ENCODE measurements at regions not wholly inside any gene's neighbourhood (a gene's known extent, or its start where the extent isn't known, plus 50 kb on each side); places are given as distances from the start of the nearest gene placed in this dataset.

- TF ChIP-seq, protein P1, sequence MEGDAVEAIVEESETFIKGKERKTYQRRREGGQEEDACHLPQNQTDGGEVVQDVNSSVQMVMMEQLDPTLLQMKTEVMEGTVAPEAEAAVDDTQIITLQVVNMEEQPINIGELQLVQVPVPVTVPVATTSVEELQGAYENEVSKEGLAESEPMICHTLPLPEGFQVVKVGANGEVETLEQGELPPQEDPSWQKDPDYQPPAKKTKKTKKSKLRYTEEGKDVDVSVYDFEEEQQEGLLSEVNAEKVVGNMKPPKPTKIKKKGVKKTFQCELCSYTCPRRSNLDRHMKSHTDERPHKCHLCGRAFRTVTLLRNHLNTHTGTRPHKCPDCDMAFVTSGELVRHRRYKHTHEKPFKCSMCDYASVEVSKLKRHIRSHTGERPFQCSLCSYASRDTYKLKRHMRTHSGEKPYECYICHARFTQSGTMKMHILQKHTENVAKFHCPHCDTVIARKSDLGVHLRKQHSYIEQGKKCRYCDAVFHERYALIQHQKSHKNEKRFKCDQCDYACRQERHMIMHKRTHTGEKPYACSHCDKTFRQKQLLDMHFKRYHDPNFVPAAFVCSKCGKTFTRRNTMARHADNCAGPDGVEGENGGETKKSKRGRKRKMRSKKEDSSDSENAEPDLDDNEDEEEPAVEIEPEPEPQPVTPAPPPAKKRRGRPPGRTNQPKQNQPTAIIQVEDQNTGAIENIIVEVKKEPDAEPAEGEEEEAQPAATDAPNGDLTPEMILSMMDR (IDR thresholded peaks at IDR 0.05): no peak
- no peak for DNase-seq
- no peaks in the 10 kb centered on the region for H3K9me3 ChIP-seq
- H3K4me3 ChIP-seq: no peak overlapping the region
- H3K27me3 ChIP-seq (ENCODE audit: insufficient read depth in 3 of 3, low read length in 2 of 3): no peaks in the 10 kb centered on the region
- 7 to 10% (median 8%) methylated on average over 2 of the region's 2 CpGs for WGBS, 3 donors
- H3K27ac ChIP-seq: no peak overlapping the region
- H3K36me3 ChIP-seq (ENCODE audit: insufficient read depth in 1 of 2, low read depth in 1 of 2): no peaks in the 10 kb centered on the region
- H3K4me1 ChIP-seq: no peaks in the 10 kb centered on the region
- ATAC-seq: no peak
- intact Hi-C loops (cut with DNase I): no loop called here
These were observed 793.9 kb upstream of the EPHA7 start for GRCh38 chr6:94213226-94213625.

GRCh38 chr6:94196891-94197290 lies 777.5 kb upstream of the EPHA7 start:
- TF ChIP-seq, protein P1 (IDR thresholded peaks at IDR 0.05): no peak
- ATAC-seq: no peak
- intact Hi-C loops (cut with DNase I): no loop called here

DNA sequence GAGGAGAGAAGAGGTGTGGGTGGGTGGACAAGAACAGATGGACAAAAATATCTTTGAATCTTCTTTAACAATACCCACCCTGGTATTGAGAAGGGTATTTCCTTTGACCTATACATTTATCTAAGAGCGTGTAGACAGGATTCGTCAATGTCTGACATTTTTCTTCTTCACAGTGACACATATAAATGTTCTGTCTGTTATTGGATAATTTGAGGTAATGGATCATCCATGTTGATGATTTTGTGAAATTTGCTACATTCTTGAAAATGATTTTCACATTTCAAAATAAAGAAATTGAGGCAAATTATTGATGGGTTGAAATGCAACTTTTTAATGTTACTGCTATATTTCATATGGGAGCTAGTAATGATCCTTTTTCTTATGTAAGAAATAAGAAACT lies 770.7 kb upstream of the EPHA7 start:
- Histone ChIP-seq H3K27me3 (ENCODE audit: insufficient read depth in 3 of 3, low read length in 2 of 3) (no peaks in the 10 kb centered on the region), H3K9me3 (no peaks in the 10 kb centered on the region), H3K36me3 (ENCODE audit: insufficient read depth in 1 of 2, low read depth in 1 of 2) (no peaks in the 10 kb centered on the region), H3K4me1 (no peaks in the 10 kb centered on the region), H3K4me3 (no peak overlapping the region), H3K27ac (no peak overlapping the region)
- DNase-seq: no peak
- TF ChIP-seq, protein P1 (IDR thresholded peaks at IDR 0.05): no peak
- intact Hi-C loops (cut with DNase I): no loop called here
- ATAC-seq: no peak
- WGBS, 3 donors: 84 to 94% (median 90%) methylated on average over 2 of the region's 2 CpGs

More at GRCh38 chr6:94196891-94197290, 777.5 kb upstream of the EPHA7 start:
- H3K27me3 ChIP-seq (ENCODE audit: insufficient read depth in 3 of 3, low read length in 2 of 3): no peaks in the 10 kb centered on the region
- no peaks in the 10 kb centered on the region for H3K4me1 ChIP-seq
- DNase-seq: no peak
- no peaks in the 10 kb centered on the region for H3K36me3 ChIP-seq (ENCODE audit: insufficient read depth in 1 of 2, low read depth in 1 of 2)
- no peaks in the 10 kb centered on the region for H3K9me3 ChIP-seq
- 62 to 72% (median 64%) methylated on average over 5 of the region's 5 CpGs for WGBS, 3 donors
- H3K4me3 ChIP-seq: no peak overlapping the region
- no peak overlapping the region for H3K27ac ChIP-seq

- DNase-seq (no peak), ATAC-seq (no peak)
- 96 to 100% (median 97%) methylated on average over 2 of the region's 2 CpGs for WGBS, 3 donors
- Histone ChIP-seq H3K4me3 (no peak overlapping the region), H3K36me3 (ENCODE audit: insufficient read depth in 1 of 2, low read depth in 1 of 2) (no peaks in the 10 kb centered on the region), H3K4me1 (no peaks in the 10 kb centered on the region), H3K9me3 (no peaks in the 10 kb centered on the region), H3K27ac (no peak overlapping the region), H3K27me3 (ENCODE audit: insufficient read depth in 3 of 3, low read length in 2 of 3) (no peaks in the 10 kb centered on the region)
- TF ChIP-seq, protein P1 (IDR thresholded peaks at IDR 0.05): no peak
- intact Hi-C loops (cut with DNase I): no loop called here
These were observed 765.5 kb upstream of the EPHA7 start for GRCh38 chr6:94184666-94185464.

DNA sequence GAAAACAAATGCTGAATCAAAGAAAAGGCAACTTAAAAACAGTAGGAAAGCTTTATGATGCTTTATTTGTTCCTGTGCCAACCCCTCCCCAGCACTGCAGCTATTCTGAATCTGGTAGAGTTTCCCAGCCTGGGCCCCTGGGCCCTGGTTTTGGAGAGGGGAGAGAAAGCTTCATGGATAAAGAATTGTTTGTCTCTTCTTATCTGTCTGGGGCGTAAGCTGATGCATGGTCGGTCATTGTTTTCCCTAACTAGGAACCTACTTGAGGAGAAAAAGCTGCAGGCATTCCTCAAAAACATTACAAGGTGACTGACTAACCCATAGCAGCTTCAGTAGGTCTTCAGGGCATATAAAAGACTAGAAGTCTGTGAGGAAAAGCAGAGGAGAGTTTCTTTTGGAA lies 758.1 kb upstream of the EPHA7 start:
- 55 to 56% (median 55%) methylated on average over 2 of the region's 2 CpGs for WGBS, 3 donors
- Histone ChIP-seq H3K9me3 (no peaks in the 10 kb centered on the region), H3K4me1 (no peaks in the 10 kb centered on the region), H3K36me3 (ENCODE audit: insufficient read depth in 1 of 2, low read depth in 1 of 2) (no peaks in the 10 kb centered on the region), H3K27me3 (ENCODE audit: insufficient read depth in 3 of 3, low read length in 2 of 3) (no peaks in the 10 kb centered on the region), H3K4me3 (no peak overlapping the region), H3K27ac (no peak overlapping the region)
- TF ChIP-seq, protein P1 (IDR thresholded peaks at IDR 0.05): no peak
- no peak for ATAC-seq
- DNase-seq: no peak
- intact Hi-C loops (cut with DNase I): no loop called here

All from psoas muscle (tissue), 7 donors.